HPDE6-E6E7 (cell line): ENCODE measurements at regions not wholly inside any gene's neighbourhood (a gene's known extent, or its start where the extent isn't known, plus 50 kb on each side); places are given as distances from the start of the nearest gene placed in this dataset.

Source experiments
- DNase-seq: peaks from one replicate; pipeline ENCODE4 v3.0.0; 2011; ENCODE audit warnings: missing footprints; ENCODE audit errors: extremely low spot score

DNA sequence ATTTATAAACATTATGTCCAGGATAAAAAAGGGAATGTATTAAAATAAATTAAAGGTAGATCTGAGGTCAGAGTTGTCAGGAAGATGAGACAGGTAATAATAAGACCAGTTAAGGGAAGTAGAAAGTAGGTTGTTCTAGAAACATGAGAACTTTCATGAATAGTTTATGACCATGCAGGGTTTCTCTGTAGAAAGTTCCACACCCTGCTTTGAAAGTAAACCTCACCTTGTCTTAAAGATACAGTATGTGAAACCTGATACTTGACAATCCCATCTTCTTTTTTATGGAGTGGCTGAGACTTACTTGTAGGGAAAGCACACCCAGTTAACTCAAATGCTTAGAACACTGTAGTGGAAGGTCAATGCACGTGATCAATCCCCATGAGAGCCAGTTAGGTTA, 260.6 kb upstream of the ZNF462 start:
- DNase-seq: no peak

GRCh38 chr9:106613250-106613737, 249.7 kb upstream of the ZNF462 start:
- no peak for DNase-seq

DNA sequence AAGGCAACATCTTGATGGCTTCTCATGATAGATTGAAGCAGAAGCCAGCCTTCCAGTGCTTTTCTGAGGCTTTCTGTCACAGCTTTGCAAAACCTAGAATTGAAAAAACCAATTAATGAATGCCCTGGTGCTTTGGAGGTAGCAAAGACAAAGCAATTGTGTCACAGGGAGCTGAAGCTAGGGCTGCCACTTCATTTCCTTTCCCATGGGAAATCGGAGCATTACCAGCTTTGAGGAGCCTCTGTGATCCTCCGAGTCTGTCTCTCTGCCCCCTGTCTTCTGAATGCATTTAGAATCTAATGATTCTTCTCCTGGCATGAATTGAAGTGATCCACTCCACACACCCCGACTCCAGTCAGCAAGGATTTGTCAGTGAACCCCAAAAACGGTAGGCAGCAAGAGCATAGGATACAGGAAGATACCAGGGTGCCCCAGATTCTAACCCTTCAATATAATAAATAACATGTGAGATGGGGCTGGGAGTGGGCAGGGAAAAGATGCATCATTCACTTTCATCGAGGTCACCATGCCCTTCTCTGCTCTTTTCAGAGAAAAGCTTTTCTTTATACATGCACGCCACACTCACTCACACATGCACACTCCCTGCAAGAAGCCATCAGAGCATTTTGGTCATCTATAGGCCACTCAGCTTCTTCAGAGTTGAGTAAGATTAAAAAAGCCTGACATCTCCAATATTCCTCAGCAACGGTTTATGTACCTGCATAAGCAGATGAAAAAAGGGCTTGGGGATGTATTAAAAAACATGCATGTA, 247.7 kb upstream of the ZNF462 start:
- DNase-seq: no peak

- no peak for DNase-seq
Measured at GRCh38 chr9:106616026-106616425, 246.9 kb upstream of the ZNF462 start.

- DNase-seq: no peak
Measured at GRCh38 chr9:106616851-106617345, 246.1 kb upstream of the ZNF462 start.

GRCh38 chr9:106619211-106619610, 243.8 kb upstream of the ZNF462 start:
- no peak for DNase-seq

DNA sequence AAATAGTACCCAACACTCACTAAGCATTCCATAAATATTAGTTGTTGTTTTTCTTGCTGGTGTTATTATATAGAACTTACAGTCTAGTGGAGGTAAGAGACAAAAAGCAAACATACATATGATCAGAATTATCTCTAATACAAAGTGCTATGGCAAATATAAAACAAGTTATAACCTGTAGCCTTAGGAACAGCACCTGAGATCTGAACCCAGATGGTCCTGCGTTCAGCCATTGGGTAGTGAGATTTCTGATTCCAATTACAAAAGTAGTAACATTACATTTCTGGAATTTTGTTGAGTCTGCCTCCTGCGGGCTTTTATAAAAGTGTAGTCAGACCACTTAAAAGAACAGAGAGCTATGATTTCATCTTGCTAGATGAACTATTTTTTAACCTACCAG, 242.9 kb upstream of the ZNF462 start:
- no peak for DNase-seq

DNA sequence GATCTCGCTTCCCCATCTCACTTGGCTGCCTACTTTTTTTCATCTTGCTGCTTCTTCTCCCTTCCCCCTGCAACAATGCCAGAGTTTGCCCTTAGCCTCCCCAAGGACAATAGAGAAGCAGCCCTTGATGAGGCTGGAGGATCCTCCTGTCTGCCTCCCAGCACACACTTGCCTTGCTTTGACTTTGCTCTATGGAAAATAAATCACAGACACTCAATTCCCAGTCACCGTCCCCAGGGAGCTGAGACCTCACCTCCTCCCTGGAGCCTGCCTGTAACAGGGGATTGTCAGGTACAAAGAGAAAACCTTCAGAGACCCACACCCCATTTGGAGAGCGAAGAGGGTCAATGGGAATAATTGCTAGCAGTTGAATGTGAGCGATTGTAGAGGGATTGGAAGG, 242.1 kb upstream of the ZNF462 start:
- no peak for DNase-seq

DNA sequence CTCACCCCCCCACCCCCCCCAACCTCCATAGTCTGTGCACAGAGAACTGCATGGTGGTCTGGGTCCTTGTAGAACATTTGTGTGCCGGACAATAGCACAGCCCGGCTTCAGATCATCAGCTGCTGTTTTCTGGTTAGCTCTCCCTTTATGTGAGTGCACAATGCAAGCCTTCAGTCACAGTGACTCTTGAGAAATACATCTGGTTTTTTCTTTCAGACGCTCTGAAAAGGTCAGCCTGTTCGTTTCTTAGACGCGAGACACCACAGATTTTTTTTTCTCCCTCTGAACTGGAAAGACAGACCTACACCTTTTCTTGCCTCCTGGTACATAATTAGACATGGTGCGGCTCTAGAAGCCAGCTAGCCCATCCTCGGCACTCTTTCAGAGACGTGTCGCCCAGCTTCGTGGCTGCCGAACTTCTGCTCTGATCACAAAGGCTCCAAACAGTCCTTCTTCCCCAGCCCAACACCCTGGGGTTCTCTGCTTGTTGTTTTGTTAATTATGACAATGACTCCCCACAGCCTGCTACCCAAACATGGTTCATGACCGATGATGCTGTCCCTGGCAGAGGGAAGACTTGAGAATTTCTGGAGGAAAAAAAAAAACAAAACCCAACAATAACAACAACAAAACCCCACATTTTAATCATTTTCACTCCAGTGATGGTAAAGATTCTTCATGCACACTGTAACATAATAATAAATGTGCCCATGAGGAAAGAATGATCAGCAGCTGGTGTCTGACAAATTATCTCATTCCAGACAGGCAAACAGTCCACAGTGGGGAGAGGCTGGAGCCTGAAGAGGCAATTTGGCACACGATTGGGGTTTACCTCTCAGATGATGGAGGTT, 241.4 kb upstream of the ZNF462 start:
- DNase-seq: no peak

- DNase-seq: no peak
Measured at GRCh38 chr9:106622164-106622487, 240.8 kb upstream of the ZNF462 start.

- no peak for DNase-seq
Measured at GRCh38 chr9:106623558-106623957, 239.4 kb upstream of the ZNF462 start.

- DNase-seq: no peak
Measured at GRCh38 chr9:106625259-106625789, 237.6 kb upstream of the ZNF462 start.

GRCh38 chr9:106626936-106627335, 236.0 kb upstream of the ZNF462 start:
- DNase-seq: no peak

DNA sequence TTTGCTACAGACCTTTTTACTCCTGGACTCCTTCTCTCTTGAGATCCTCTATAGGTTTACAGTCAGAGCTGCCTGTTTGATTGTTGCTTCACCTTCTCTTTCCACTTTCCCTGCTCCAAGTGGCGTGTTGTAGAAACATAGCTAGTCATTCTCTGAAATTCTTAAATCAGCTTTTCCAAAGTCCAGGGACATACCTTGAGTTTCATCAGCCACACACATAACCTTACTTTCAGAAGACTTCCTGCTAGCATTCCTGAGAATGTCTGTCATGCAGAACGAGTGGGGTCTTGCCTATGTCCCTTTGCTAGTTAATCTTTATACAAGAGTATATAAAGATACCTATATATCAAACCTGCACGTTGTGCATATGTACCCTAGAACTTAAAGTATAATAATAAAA, 230.3 kb upstream of the ZNF462 start:
- peak; percentile 41 for DNase-seq

DNA sequence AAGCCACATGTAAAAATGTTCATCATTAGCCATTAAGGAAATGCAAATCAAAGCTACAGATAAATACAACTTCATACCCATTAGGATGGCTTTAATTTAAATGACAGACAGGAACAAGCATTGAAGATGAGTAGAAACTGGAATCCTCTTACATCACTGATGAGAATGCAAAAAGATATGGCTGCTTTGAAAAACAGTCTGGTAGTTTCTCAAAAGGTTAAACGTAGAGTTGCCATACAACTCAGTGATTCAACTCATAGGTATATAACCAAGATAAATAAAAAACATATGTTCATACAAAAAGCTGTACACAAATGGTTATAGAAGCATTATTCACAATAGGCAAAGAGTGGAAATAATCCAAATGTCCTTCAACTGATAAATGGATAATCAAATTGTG, 228.8 kb upstream of the ZNF462 start:
- DNase-seq: no peak

- no peak for DNase-seq
Measured at GRCh38 chr9:106634641-106635040, 228.3 kb upstream of the ZNF462 start.

GRCh38 chr9:106637486-106637885, 225.5 kb upstream of the ZNF462 start:
- DNase-seq: no peak

DNA sequence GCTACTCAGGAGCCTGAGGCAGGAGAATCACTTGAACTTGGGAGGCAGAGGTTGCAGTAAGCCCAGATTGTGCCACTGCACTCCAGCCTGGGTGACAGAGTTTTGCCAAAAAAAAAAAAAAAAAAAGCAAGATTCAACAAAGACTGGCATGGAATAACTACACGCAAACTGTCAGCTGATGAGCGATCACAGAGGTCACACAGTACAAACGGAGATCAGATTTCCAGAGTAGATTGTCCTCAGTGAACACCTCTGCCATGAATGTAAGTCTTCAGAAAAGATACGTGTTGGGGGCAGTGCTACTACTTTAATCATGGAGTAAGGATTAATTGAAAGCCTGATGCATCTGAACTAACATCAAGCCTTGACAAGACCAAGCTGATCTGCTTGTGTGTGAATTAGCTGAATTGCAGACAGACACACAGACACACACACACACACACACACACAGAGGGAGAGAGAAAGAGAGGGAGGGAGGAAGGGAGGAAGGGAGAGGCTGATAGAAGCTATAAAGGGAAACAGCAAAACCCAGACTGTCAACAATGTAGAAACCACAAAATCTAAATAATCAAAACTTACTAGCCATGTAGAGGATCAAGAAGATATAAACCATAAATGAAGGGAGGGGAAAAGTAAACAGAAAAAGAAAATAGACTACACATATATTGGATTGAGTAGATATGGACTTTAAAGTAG, 222.9 kb upstream of the ZNF462 start:
- no peak for DNase-seq

GRCh38 chr9:106643211-106643930, 219.6 kb upstream of the ZNF462 start:
- no peak for DNase-seq

DNA sequence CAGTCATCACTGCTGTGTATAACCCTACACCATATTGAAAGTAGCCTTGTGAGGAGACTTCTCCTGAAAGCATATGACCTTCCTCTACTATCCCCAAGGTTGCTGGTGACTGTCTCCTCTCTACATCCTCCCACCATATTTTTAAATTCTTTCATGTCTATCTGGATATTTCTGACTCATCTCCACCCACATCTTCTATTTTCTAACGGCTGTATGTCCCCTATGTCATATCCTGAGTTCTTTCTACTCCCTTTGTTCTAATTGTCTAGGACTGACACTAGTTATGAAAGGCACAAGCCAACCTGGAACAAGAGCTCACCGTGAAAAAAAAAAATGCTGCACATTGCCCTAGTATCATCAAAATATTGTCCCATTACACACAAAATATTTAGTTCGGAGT, 218.3 kb upstream of the ZNF462 start:
- no peak for DNase-seq

DNA sequence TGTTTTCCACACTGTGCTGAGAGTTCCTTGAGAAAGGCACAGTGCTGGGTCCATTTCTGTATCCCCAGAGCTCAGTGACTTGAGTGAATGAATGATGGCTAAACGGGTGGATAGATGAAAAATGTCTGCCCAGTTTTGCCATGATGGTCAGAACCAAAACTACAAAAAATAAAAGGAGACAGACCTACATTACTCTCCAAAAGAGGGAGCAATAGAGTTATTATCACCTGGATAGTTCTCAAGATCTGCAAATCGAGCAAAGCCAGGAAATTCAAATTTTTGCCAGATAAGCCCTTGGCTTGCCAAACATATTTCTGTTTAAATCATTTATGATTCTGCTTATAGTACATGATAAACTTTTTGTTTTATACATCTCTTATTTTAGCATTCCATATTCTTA, 214.2 kb upstream of the ZNF462 start:
- DNase-seq: peak; percentile 27
